NT2/D1 (cell line): ENCODE measurements at regions not wholly inside any gene's neighbourhood (a gene's known extent, or its start where the extent isn't known, plus 50 kb on each side); places are given as distances from the start of the nearest gene placed in this dataset.

ENCODE experiments used
- DNase-seq: peaks from one replicate; pipeline ENCODE4 v3.0.0-alpha.2; 2011; ENCODE audit warnings: low read depth, low spot score
- H3K27me3 ChIP-seq: 2 replicates; pipeline ENCODE4 v1.6.0; 2011; ENCODE audit warnings: mild to moderate bottlenecking; ENCODE audit not compliant: insufficient read length, insufficient read depth
- H3K36me3 ChIP-seq: 2 replicates; pipeline ENCODE4 v1.6.1; 2011; ENCODE audit warnings: mild to moderate bottlenecking, low read length, mixed read lengths; ENCODE audit not compliant: insufficient read depth, insufficient read length
- H3K4me1 ChIP-seq: 2 replicates; pipeline ENCODE4 v1.5.1; 2011; ENCODE audit not compliant: insufficient read depth, insufficient read length
- H3K4me3 ChIP-seq: 2 replicates; pipeline ENCODE4 v1.5.1; 2011; ENCODE audit warnings: low read depth; ENCODE audit not compliant: insufficient read length
- H3K9ac ChIP-seq: 2 replicates; pipeline ENCODE4 v1.6.0; 2011; ENCODE audit warnings: low read depth; ENCODE audit not compliant: insufficient read length
- H3K9me3 ChIP-seq: 2 replicates; pipeline ENCODE4 v1.5.1; 2011; ENCODE audit warnings: mild to moderate bottlenecking, low read length; ENCODE audit not compliant: insufficient read depth
- SUZ12 ChIP-seq: IDR thresholded peaks from 2 replicates; pipeline ENCODE4 v1.6.1; 2011; ENCODE audit not compliant: insufficient read length, insufficient read depth; ENCODE audit errors: extremely low read depth
- YY1 ChIP-seq: IDR thresholded peaks from 2 replicates; pipeline ENCODE4 v1.6.1; 2011; ENCODE audit not compliant: insufficient read length, insufficient read depth
- ZNF274 ChIP-seq: IDR thresholded peaks from 2 replicates; pipeline ENCODE4 v1.6.1; 2011; ENCODE audit warnings: mild to moderate bottlenecking, low read depth, low read length

DNA sequence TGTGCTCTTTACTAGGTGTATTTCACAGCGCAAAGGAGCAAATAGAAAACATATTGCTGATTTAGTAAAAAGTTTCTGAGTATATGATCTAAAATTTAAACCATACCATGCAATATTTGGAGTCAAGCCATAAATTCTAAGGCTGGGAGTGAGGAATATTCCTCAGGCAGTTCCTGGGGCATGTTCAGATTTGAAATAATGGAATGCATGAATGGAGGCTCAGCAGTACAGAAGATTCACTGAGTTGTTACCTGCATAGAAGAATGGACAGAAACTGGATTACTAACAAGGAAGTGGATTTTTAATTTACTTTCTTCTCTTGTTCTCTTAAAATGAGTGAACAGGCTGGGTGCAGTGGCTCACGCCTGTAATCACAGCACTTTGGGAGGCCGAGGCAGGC lies 441.0 kb upstream of the MAP2 start:
- DNase-seq = no peak
- H3K36me3 ChIP-seq = no peaks in the 10 kb centered on the region
- no peak overlapping the region for H3K4me3 ChIP-seq
- no peaks in the 10 kb centered on the region for H3K27me3 ChIP-seq
- TF ChIP-seq SUZ12 (no peak), YY1 (no peak), ZNF274 (no peak)
- no peaks in the 10 kb centered on the region for H3K4me1 ChIP-seq
- no peak overlapping the region for H3K9ac ChIP-seq
- no peaks in the 10 kb centered on the region for H3K9me3 ChIP-seq

DNA sequence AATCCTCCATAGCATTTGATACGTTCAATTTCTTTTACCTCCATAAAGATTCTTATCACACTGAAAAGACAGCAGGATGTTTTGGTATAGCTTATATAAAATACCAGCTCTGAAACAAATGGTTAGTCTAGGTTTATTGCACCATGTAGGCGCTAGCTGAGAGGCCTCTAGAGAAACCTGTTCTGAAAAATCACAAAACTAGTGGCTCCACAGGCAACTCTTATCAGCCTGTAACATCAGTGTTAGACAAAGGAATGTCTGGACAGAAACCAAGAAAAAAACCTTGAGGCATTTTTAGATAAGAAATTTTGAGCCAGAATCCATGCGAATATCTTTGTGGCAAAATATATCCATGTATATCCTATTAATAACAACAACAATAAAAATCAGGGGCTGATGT lies 440.4 kb upstream of the MAP2 start:
- no peak for DNase-seq
- no peaks in the 10 kb centered on the region for H3K36me3 ChIP-seq
- TF ChIP-seq SUZ12 = no peak
- no peak for TF ChIP-seq ZNF274
- TF ChIP-seq YY1 = no peak
- no peaks in the 10 kb centered on the region for H3K27me3 ChIP-seq
- H3K9ac ChIP-seq = no peak overlapping the region
- H3K4me3 ChIP-seq = no peak overlapping the region
- no peaks in the 10 kb centered on the region for H3K4me1 ChIP-seq
- H3K9me3 ChIP-seq = no peaks in the 10 kb centered on the region

DNA sequence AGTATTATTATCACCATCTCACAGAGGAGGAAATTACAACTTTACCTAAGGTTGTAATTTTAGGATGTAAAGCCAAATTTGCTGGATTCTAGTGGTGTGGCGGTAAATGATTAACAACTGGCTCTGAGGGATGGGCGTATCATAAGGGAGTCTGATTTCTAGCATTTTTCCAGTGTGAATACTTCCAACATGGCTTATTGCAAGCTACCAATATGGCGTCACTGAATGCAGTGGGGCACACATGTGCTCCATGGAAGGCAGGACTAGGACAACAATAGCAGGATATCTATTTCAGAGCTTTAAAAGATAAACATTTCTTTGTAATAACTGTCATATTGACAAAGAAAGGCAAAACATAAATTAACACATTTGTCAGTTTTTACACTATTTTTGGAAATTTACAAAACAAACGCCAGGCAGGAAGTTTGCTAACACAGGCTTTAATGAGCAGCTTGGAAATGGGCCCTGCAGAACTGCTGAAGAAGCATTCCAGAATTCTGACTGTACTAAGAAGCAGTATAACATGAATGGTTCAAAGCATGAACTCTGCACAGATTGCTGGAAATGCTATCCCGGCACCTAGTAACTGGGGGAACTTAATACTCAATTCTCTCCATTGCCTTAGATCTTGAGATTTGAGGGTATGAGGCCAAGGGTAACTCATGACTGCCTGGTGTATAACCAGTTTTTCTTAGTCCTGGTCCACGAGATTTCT lies 439.3 kb upstream of the MAP2 start:
- Histone ChIP-seq H3K27me3 (no peaks in the 10 kb centered on the region), H3K9ac (no peak overlapping the region), H3K4me3 (no peak overlapping the region), H3K9me3 (no peaks in the 10 kb centered on the region), H3K36me3 (no peaks in the 10 kb centered on the region), H3K4me1 (no peaks in the 10 kb centered on the region)
- DNase-seq = no peak
- TF ChIP-seq YY1 (no peak), SUZ12 (no peak), ZNF274 (no peak)

DNA sequence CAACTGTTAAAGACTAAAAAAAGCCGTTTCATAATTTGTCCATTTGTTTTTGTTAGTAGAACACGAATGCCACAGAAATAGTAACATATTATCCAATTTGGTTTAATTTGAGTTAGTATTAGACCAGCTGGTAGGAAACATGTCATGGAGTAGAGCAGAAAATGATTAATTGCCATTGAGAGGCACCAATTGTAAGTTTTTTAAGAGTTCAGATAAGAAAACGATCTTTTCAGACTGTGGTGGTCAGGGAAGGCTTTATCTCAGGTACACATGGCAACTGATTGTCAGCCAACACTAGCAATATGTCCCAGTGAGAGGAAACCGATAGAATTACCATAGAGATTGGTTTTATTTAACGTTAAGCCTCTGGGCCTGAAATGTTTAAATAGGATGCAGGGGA lies 438.2 kb upstream of the MAP2 start:
- Histone ChIP-seq H3K4me3 (no peak overlapping the region), H3K9ac (no peak overlapping the region), H3K36me3 (no peaks in the 10 kb centered on the region), H3K9me3 (no peaks in the 10 kb centered on the region), H3K4me1 (no peaks in the 10 kb centered on the region), H3K27me3 (no peaks in the 10 kb centered on the region)
- no peak for TF ChIP-seq YY1
- no peak for TF ChIP-seq SUZ12
- TF ChIP-seq ZNF274 = no peak
- DNase-seq = no peak

- TF ChIP-seq YY1 (no peak), ZNF274 (no peak), SUZ12 (no peak)
- no peak overlapping the region for H3K4me3 ChIP-seq
- DNase-seq = no peak
Observed at GRCh38 chr2:208990716-208991115, 433.1 kb upstream of the MAP2 start.

DNA sequence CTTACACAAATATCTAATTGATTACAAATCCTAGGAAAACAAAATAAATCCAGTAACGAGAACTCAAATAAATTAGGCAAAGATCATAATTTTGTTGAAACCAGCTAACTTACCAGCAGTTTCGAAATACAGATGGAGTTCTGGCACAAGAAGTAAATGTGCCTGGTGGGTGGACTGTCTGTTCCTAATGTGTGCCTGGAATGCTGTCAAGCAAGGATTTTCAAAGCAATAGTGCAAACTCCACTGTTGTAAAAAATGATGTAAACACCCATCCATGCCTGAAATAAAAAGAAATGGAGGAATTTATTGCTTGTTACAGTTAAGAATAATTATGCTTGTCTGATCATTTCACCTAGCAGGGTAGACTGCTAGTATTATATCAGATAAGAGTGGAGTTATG lies 423.9 kb upstream of the MAP2 start:
- Histone ChIP-seq H3K4me3 (no peak overlapping the region), H3K27me3 (no peaks in the 10 kb centered on the region), H3K9me3 (0 out of 2 replicates have a peak, but pooled peaks cover 4% of the 10 kb centered on the region), H3K9ac (no peak overlapping the region), H3K36me3 (no peaks in the 10 kb centered on the region), H3K4me1 (no peaks in the 10 kb centered on the region)
- TF ChIP-seq YY1 = no peak
- TF ChIP-seq SUZ12 = no peak
- no peak for TF ChIP-seq ZNF274
- no peak for DNase-seq

More at GRCh38 chr2:208990716-208991115, 433.1 kb upstream of the MAP2 start:
- no peaks in the 10 kb centered on the region for H3K9me3 ChIP-seq
- no peaks in the 10 kb centered on the region for H3K4me1 ChIP-seq
- no peak overlapping the region for H3K9ac ChIP-seq
- H3K27me3 ChIP-seq = no peaks in the 10 kb centered on the region
- no peaks in the 10 kb centered on the region for H3K36me3 ChIP-seq

GRCh38 chr2:209002054-209002453 lies 421.8 kb upstream of the MAP2 start:
- Histone ChIP-seq H3K27me3 (no peaks in the 10 kb centered on the region), H3K4me1 (no peaks in the 10 kb centered on the region), H3K9ac (no peak overlapping the region), H3K4me3 (no peak overlapping the region), H3K9me3 (peaks cover 15% of the 10 kb centered on the region; the same call in 1 of the 2 replicates), H3K36me3 (no peaks in the 10 kb centered on the region)
- no peak for DNase-seq
- TF ChIP-seq YY1 = no peak
- no peak for TF ChIP-seq ZNF274
- TF ChIP-seq SUZ12 = no peak

DNA sequence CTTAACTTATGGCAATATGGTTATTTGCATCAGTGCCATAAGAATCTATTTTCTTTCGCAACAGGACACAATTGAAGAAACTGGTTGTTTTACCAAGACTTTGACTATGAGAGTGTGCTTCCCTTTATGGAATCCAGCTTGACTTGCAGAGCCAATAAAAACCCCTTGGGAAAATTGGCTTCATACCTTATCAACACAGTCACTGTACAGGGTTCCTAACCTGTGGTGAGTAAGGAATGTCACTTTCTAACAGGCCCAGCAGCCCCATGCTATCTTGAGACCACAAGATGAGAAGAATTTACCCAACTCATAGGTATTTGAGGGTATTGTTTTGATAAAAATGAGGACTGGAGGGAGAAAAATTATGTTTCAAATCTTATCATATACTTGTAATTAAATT lies 418.5 kb upstream of the MAP2 start:
- DNase-seq = no peak
- no peaks in the 10 kb centered on the region for H3K4me1 ChIP-seq
- H3K4me3 ChIP-seq = no peak overlapping the region
- H3K9me3 ChIP-seq = peaks cover 18% of the 10 kb centered on the region; the same call in 1 of the 2 replicates
- no peaks in the 10 kb centered on the region for H3K27me3 ChIP-seq
- no peak overlapping the region for H3K9ac ChIP-seq
- TF ChIP-seq YY1 (no peak), SUZ12 (no peak), ZNF274 (no peak)
- no peaks in the 10 kb centered on the region for H3K36me3 ChIP-seq
